Heart right ventricle (tissue), 16 donors: ENCODE measurements at regions not wholly inside any gene's neighbourhood (a gene's known extent, or its start where the extent isn't known, plus 50 kb on each side); places are given as distances from the start of the nearest gene placed in this dataset.
"Not testable (repeated sequence)": the region's sequence is repeated elsewhere in the genome, so short reads cannot be mapped to it uniquely, and the experiment has no call there.

Experiments used
- ATAC-seq, 8 donors: fragments of 200-7000 bp; cut with Tn5 transposase; one replicate each; pipeline ENCODE4 v1.9.1; 2020; ENCODE audit warnings: mild to moderate bottlenecking in 8 of 8, moderate library complexity in 8 of 8, moderate number of reproducible peaks in 1 of 8
- DNase-seq, 2 donors: peaks; one replicate each; pipeline ENCODE4 v3.0.0-alpha.2; 2020
- H3K27ac ChIP-seq, 10 donors: fragments of 200-600 bp; sonication (generic) in 2 of 10; one replicate each; pipeline versions ENCODE4 v1.5.0 to v1.8.0; 2020 to 2022; ENCODE audit warnings: mild to moderate bottlenecking in 3 of 10
- H3K27me3 ChIP-seq, 7 donors: fragments of 200-600 bp; one replicate each; pipeline ENCODE4 v1.8.0; 2021 to 2022; ENCODE audit warnings: mild to moderate bottlenecking in 2 of 7
- H3K36me3 ChIP-seq, 9 donors: fragments of 200-600 bp; sonication (generic) in 1 of 9; one replicate each; pipeline versions ENCODE4 v1.5.0 to v1.8.0; 2020 to 2022; ENCODE audit warnings: mild to moderate bottlenecking in 2 of 9
- H3K4me1 ChIP-seq, 9 donors: fragments of 200-600 bp; sonication (generic) in 1 of 9; one replicate each; pipeline versions ENCODE4 v1.5.0 to v1.8.0; 2020 to 2022; ENCODE audit warnings: mild to moderate bottlenecking in 4 of 9
- H3K4me3 ChIP-seq, 10 donors: fragments of 200-600 bp; sonication (generic) in 2 of 10; one replicate each; pipeline versions ENCODE4 v1.5.0 to v1.8.0; 2020 to 2022; ENCODE audit warnings: mild to moderate bottlenecking in 7 of 10, moderate library complexity in 2 of 10
- H3K9me3 ChIP-seq, 11 donors: fragments of 200-600 bp in 10 of 11; sonication (generic) in 2 of 11; one replicate each; pipeline versions ENCODE4 v1.5.0 to v1.8.0; 2013 to 2022; ENCODE audit warnings: mild to moderate bottlenecking in 2 of 11, control low read depth in 1 of 11, moderate library complexity in 1 of 11
- CTCF ChIP-seq, 9 donors: fragments of 200-600 bp; sonication (generic) in 2 of 9; IDR thresholded peaks; one replicate each; pipeline versions ENCODE4 v1.5.0 to v1.8.0; 2021 to 2022; ENCODE audit warnings: antibody characterized with exemption in 9 of 9, mild to moderate bottlenecking in 5 of 9, moderate library complexity in 1 of 9
- WGBS, 2 donors: extraction: QIAGEN DNeasy Blood & Tissue Kit; methylation state at CpG; one replicate each; pipeline ENCODE4 v1.1.7; 2013; ENCODE audit warnings: inconsistent platforms in 1 of 2; 5-methylcytosine and 5-hydroxymethylcytosine counted together
- intact Hi-C, 10 donors: fragments of 100-400 bp; cut with DNase I; formaldehyde crosslinking; loops; one replicate each; pipeline versions ENCODE4 v1.11.1 to v1.14.2; 2022
- donor health status: Arrhythmogenic right ventricular cardiomyopathy.
- donor health status: ischemic (EF 13 %, LVEDD 7.1; RV severe dilation, severe dysfunction).
- donor health status: healthy with polysubstance abuse.
- donor health status: DM: no; HTN: yes; CAD: no.
- donor health status: DM: no; HTN: no; CAD: no.
- donor health status: ischemic (EF 25% LVEDD 6.9; RV normal size, moderate dysfunction).
- donor health status: ischemic (EF 25% LVEDD 5.7; RV mildly dilated, moderate dysfunction).
- donor health status: healthy.
- donor health status: DM: yes; HTN: yes; CAD: no.
- donor health status: Ischemic cardiomyopathy.
- donor health status: ischemic (EF 35%, LVEDD 5.7; RV mildly dilated, moderate dysfunction).
- donor health status: nonischemic (EF 11% LVEDD 7.7; RV severe dilation, severe dysfunction).
- donor health status: DM: yes; HTN: yes; CAD: no.
- donor health status: PGD.
- donor health status: ischemic (EF 29% LVEDD 5.4; RV normal size, mild dysfunction).
- donor health status: nonischemic (EF 23%, LVEDD 6.1; RV moderate dilation, normal function).

DNA sequence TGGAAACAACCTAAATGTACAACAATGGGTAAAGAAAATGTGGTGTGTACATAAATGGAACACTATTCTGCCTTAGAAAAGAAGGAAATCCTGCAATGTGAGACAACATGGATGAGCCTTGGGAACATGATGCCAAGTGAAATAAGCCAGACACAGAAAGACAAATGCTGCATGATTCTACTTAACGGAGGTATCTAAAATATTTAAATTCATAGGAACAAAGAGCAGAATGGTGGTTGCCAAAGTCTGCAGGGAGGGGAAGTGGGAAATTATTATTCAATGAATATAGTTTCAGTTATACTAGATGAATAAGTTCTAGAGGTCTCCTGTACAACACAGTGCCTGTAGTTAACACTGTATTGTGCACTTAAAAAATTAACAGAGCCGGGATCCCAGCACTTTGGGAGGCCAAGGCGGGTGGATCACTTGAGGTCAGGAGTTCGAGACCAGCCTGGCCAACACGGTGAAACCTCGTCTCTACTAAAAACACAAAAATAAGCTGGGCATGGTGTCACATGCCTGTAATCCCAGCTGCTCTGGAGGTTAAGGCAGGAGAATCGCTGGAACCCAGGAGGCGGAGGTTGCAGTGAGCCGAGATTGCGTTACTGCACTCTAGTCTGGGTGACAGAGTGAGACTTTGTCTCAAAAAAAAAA lies 71.4 kb upstream of the SNX9 start:
- DNase-seq (no peak), ATAC-seq (no peak)
- H3K36me3 ChIP-seq, result no peaks in the 10 kb centered on the region
- peaks cover 0 to 21% (median 3%) of the 10 kb centered on the region in 9 donors for H3K4me1 ChIP-seq
- intact Hi-C loops, result loop anchor here in 5 of 10 donors (10.0 kb wide), 3 partner anchors 123 to 437 kb away; no protein-coding TSS in a partner anchor
- no peaks in the 10 kb centered on the region for H3K27me3 ChIP-seq
- TF ChIP-seq CTCF (IDR thresholded peaks at IDR 0.05), result no peak
- 86 to 95% methylated on average over 10 of the region's 10 CpGs for WGBS, 2 donors
- H3K4me3 ChIP-seq, result no peak overlapping the region
- H3K27ac ChIP-seq, result no peak overlapping the region
- peaks cover 0 to 5% (median 0%) of the 10 kb centered on the region in 11 donors for H3K9me3 ChIP-seq

GRCh38 chr6:157752879-157753278 lies 70.2 kb upstream of the SNX9 start:
- H3K27me3 ChIP-seq, H3K27ac ChIP-seq, ATAC-seq, H3K4me3 ChIP-seq, DNase-seq, H3K36me3 ChIP-seq, H3K9me3 ChIP-seq: not testable (repeated sequence)
- intact Hi-C loops, result loop anchor here in 5 of 10 donors (10.0 kb wide), 3 partner anchors 122 to 438 kb away; no protein-coding TSS in a partner anchor
- H3K4me1 ChIP-seq, result peaks cover 0 to 23% (median 11%) of the 10 kb centered on the region in 9 donors
- WGBS, 2 donors, result 83 to 86% methylated on average over 3 of the region's 3 CpGs

DNA sequence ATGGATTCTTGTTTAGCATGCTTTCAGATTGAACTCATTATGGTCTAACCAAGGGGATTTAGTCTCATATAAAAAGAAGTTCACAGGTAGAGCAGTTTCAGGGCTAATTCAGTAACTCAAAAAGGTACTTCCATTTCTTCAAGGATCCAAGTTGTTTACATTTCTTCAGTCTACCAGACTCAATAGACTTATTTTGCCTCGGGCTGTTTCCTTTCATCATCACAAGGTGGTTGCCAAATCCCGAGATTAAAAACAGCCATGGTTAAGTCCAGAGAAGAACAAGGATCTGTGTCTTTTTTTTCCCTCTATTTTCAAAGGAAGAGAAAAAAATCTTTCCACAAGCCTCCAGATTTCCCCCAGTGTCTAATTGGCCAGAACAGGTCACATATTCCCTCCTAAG lies 69.8 kb upstream of the SNX9 start:
- Histone ChIP-seq H3K36me3 (no peaks in the 10 kb centered on the region), H3K4me1 (peaks cover 0 to 22% (median 14%) of the 10 kb centered on the region in 9 donors), H3K27ac (no peak overlapping the region), H3K4me3 (no peak overlapping the region), H3K27me3 (no peaks in the 10 kb centered on the region), H3K9me3 (peaks cover 0 to 5% (median 0%) of the 10 kb centered on the region in 11 donors)
- no peak for TF ChIP-seq CTCF (IDR thresholded peaks at IDR 0.05)
- ATAC-seq (no peak), DNase-seq (no peak)
- 66 to 80% methylated on average over 2 of the region's 2 CpGs for WGBS, 2 donors
- intact Hi-C loops, result loop anchor here in 5 of 10 donors (10.0 kb wide), 3 partner anchors 122 to 438 kb away; no protein-coding TSS in a partner anchor

DNA sequence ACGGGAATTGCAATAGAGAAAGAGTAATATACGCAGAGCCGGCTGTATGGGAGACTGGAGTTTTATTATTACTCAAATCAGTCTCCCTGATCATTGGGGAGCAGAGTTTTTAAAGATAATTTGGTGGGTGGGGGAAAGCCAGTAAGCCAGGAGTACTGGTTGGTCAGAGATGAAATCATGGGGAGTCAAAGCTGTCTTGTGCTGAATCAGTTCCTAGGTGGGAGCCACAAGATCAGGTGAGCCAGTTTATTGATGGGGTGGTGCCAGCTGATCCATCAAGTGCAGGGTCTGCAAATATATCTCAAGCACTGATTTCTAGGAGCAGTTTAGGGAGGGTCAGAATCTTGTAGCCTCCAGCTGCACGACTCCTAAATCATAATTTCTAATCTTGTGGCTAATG lies 69.2 kb upstream of the SNX9 start:
- DNase-seq, ATAC-seq: not testable (repeated sequence)
- intact Hi-C loops, result loop anchor here in 5 of 10 donors (2.0 to 10.0 kb wide), 4 partner anchors 119 to 439 kb away; no protein-coding TSS in a partner anchor

GRCh38 chr6:157754351-157754750 lies 68.7 kb upstream of the SNX9 start:
- Histone ChIP-seq H3K27me3 (no peaks in the 10 kb centered on the region), H3K36me3 (no peaks in the 10 kb centered on the region), H3K9me3 (peaks cover 0 to 5% (median 0%) of the 10 kb centered on the region in 11 donors), H3K4me1 (peaks cover 0 to 27% (median 14%) of the 10 kb centered on the region in 9 donors), H3K27ac (no peak overlapping the region), H3K4me3 (no peak overlapping the region)
- no peak for ATAC-seq
- intact Hi-C loops, result loop anchor here in 5 of 10 donors (2.0 to 10.0 kb wide), 4 partner anchors 118 to 440 kb away; no protein-coding TSS in a partner anchor
- 89 to 92% methylated on average over 7 of the region's 7 CpGs for WGBS, 2 donors
- TF ChIP-seq CTCF (IDR thresholded peaks at IDR 0.05), result no peak
- no peak for DNase-seq

More for the DNA sequence above, 69.2 kb upstream of the SNX9 start:
- H3K27ac ChIP-seq, H3K27me3 ChIP-seq, H3K9me3 ChIP-seq, H3K4me3 ChIP-seq, H3K36me3 ChIP-seq: not testable (repeated sequence)
- peaks cover 0 to 22% (median 14%) of the 10 kb centered on the region in 9 donors for H3K4me1 ChIP-seq
- WGBS, 2 donors, result 97% methylated on average over 4 of the region's 4 CpGs
